RWPE1 (cell line): ENCODE measurements at regions not wholly inside any gene's neighbourhood (a gene's known extent, or its start where the extent isn't known, plus 50 kb on each side); places are given as distances from the start of the nearest gene placed in this dataset.
"Not testable (repeated sequence)": the region's sequence is repeated elsewhere in the genome, so short reads cannot be mapped to it uniquely, and the experiment has no call there.

ENCODE experiments used
- CTCF ChIA-PET: fragments of 350-600 bp; sonication (Branson Sonifier 250); formaldehyde crosslinking; extraction: SDS; loops from one replicate; lab custom pipeline; 2021; lab: Yijun Ruan, JAX
- POLR2A ChIA-PET: fragments of 400-600 bp; formaldehyde crosslinking; extraction: SDS; loops from one replicate; lab custom pipeline; 2020; ENCODE audit warnings: antibody characterized with exemption; ENCODE audit not compliant: low non-redundant PET; lab: Yijun Ruan, JAX
- DNase-seq: peaks from one replicate; pipeline ENCODE4 v3.0.0; 2012; ENCODE audit warnings: low spot score
- H3K27ac ChIP-seq: fragments of 450-650 bp; 2 replicates; pipeline ENCODE4 v1.5.1; 2017
- TF ChIP-seq, protein P1 (sequence below): fragments of 450-650 bp; conservative IDR thresholded peaks from 2 replicates; pipeline ENCODE4 v1.5.1; 2017; ENCODE audit warnings: low read depth, mild to moderate bottlenecking

DNA sequence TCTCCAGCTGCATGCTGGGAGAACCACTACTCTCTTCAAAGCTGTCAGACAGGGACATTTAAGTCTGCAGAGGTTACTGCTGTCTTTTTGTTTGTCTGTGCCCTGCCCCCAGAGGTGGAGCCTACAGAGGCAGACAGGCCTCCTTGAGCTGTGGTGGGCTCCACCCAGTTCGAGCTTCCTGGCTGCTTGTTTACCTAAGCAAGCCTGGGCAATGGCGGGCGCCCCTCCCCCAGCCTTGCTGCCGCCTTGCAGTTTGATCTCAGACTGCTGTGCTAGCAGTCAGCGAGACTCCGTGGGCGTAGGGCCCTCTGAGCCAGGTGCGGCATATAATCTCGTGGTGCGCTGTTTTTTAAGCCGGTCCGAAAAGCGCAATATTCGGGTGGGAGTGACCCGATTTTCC is 215.0 kb downstream of the STIM2 start:
- DNase-seq, H3K27ac ChIP-seq, CTCF ChIA-PET, POLR2A ChIA-PET: not testable (repeated sequence)

DNA sequence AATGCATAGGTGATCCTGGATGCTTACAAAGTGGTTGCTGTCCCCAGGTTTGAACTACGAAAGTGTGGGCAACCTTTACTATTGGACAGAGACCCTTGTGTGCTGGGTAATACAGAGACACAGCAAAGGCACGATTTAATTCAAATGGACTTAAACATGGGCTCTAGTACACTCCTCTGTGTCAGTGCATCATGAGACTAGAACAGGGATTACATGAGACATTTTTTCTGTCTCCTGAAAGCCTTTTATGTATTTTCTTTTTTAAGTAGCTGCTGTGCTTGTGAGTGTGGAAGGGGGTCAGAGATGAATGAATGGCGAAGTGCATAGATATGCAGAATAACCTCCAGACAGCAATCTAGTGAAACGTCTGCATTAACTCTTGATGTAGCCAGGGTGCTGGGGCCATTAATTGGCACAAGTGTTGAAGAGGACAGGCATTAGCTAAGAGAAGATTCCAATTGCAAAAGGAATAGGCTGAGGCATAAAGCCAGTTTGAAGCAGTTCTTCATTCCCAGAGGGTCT is 218.4 kb downstream of the STIM2 start:
- ChIA-PET POLR2A (no interaction called here), CTCF (interaction anchor here (0.7 kb wide), 1 partner anchor 25 kb away, joined by 3 read pairs; no protein-coding TSS in a partner anchor)
- H3K27ac ChIP-seq, result no peak overlapping the region
- TF ChIP-seq, protein P1, sequence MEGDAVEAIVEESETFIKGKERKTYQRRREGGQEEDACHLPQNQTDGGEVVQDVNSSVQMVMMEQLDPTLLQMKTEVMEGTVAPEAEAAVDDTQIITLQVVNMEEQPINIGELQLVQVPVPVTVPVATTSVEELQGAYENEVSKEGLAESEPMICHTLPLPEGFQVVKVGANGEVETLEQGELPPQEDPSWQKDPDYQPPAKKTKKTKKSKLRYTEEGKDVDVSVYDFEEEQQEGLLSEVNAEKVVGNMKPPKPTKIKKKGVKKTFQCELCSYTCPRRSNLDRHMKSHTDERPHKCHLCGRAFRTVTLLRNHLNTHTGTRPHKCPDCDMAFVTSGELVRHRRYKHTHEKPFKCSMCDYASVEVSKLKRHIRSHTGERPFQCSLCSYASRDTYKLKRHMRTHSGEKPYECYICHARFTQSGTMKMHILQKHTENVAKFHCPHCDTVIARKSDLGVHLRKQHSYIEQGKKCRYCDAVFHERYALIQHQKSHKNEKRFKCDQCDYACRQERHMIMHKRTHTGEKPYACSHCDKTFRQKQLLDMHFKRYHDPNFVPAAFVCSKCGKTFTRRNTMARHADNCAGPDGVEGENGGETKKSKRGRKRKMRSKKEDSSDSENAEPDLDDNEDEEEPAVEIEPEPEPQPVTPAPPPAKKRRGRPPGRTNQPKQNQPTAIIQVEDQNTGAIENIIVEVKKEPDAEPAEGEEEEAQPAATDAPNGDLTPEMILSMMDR, result no peak
- no peak for DNase-seq

DNA sequence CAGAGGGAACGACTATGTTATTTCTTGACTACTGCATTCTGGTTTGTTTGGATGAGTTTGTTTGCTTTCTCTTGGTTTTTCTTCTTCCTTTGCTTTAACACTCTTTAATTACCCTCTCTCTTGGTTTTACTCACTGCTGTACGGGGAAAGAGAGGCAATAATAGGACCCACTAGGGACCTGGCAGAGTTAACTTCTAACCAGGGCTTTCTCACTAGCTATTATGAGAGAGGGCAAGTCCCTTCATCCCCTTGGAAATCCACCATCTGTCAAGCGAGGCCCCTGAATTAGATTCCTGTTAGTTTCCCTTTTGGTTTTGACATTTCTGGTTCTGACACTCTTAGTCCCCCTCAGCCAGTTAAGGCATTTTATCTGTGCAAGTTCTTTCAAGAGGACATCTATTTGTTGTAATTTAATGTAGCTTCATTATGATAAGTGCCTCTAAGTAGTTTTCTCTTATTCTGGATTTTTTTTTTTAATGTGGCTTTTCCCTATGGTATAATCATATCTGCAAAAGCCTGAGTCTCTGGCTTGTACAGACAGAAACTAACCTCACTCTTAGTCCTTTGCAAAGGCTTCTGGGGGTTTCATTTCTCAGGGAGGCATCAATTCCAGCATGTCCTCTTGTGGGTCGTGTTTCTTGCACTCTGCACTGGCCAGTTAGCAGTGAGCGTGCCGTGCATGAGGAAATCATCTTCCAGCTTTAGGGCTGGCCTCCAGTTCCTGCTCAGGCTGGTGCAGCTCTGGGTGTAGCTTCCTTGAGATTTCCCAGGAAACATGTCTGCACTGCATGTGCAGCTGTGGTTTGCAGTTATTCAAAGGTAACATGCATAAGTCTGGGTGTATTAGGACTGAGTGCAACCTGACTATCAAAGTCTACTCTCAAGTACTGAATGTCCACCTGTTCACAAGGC is 221.3 kb downstream of the STIM2 start:
- ChIA-PET CTCF (interaction anchor here (1.6 kb wide), 1 partner anchor 34 kb away, joined by 5 read pairs; no protein-coding TSS in a partner anchor), POLR2A (no interaction called here)
- no peak for DNase-seq
- no peak overlapping the region for H3K27ac ChIP-seq
- TF ChIP-seq, protein P1, result no peak

DNA sequence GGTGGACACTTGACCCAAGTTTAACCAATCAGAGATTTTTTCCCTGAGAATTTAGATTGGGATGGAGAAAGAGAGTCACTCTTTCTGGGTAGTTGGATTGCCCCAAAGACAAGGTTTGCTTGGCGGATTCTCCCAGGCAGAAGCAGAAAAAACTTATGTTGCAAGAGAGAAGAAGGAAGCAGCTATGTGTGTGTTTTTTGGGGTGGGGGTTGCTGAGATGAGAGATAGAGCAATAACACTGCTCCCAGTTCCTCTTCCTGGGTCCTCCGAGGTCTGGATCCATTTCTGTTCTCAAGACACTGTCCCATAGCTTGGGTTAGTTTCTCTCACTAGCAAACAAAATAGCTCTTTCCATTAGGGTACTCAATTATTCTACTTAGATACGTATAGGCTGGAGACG is 222.1 kb downstream of the STIM2 start:
- POLR2A ChIA-PET, result no interaction called here
- DNase-seq, result no peak
- CTCF ChIA-PET, result interaction anchor here (1.6 kb wide), 1 partner anchor 34 kb away, joined by 5 read pairs; no protein-coding TSS in a partner anchor
- no peak overlapping the region for H3K27ac ChIP-seq
- TF ChIP-seq, protein P1, result no peak

DNA sequence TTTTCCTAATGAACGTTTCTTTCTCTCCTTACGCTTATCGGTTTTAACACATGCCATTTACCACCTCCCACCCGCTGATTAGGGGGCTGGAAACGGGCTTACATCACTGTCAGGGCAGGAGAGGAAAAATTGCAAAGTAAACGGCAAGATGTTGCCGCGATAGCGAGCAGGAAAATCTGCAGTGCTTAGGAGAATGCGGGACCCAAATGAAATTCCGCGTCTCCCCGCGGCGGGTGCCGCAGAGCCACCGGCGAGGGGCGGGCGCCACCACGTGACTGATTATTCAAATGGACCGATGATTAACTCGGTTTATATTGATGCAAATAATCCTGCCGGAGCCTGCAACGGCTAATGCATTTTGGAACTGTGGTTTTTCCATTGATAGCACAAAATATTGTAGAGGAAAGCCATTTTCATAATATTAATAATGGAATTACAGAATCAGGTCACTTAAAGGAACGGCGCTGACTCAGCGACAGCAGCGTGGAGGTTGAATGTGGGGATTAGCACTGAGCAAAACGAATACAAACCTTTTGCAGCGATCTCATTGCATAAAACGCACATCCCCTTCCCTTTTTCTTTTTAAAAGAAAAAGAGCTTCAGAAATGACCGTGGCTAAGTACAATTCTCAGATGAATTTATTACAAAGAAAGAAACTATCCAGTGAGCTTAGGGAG is 224.2 kb downstream of the STIM2 start:
- TF ChIP-seq, protein P1, result no peak
- no peak overlapping the region for H3K27ac ChIP-seq
- DNase-seq, result peak; percentile 56
- ChIA-PET CTCF (interaction anchor here (0.6 to 0.9 kb wide), 2 partner anchors 30 to 327 kb away, joined by 3 read pairs; no protein-coding TSS in a partner anchor), POLR2A (no interaction called here)

DNA sequence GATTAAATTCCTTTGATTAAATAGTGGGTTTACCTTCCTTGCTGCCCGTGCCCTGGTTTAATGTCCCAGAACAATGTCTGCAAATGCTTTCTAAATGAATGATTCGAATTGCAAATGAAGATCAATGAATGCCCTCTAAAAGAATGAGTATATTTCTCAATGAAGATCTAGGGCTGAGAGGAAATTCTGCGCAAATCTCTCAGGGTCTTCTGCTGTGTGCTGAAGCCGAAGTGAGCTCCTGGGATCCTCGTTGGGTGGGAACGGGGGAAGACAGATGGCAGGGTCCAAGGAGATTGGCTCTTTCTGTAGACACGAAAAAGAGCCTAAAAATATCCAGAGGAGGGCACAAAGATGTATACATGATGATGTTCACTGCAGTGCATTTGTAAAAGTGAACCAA is 224.8 kb downstream of the STIM2 start:
- TF ChIP-seq, protein P1, result no peak
- CTCF ChIA-PET, result interaction anchor here (0.6 to 0.9 kb wide), 2 partner anchors 31 to 327 kb away, joined by 3 read pairs; no protein-coding TSS in a partner anchor

More for the DNA sequence above, 224.8 kb downstream of the STIM2 start:
- POLR2A ChIA-PET, result no interaction called here
- DNase-seq, result no peak
- H3K27ac ChIP-seq, result no peak overlapping the region
